Natural killer cell (primary cell): ENCODE measurements at regions not wholly inside any gene's neighbourhood (a gene's known extent, or its start where the extent isn't known, plus 50 kb on each side); places are given as distances from the start of the nearest gene placed in this dataset.

Experiments used
- ATAC-seq, 3 donors: fragments of 150-1000 bp in 2 of 3; fragments of 200-7000 bp in 1 of 3; cut with Tn5 transposase; 1 replicate in 1 of 3; 2 replicates in 2 of 3; pipeline ENCODE4 v1.10.0; 2021; ENCODE audit warnings: mild to moderate bottlenecking in 2 of 3, moderate library complexity in 2 of 3
- DNase-seq, 2 donors: peaks; one replicate each; pipeline versions ENCODE4 v3.0.0 to v3.0.0-alpha.2; 2013 to 2021; ENCODE audit warnings: mixed read lengths in 1 of 2
- H3K27ac ChIP-seq: one replicate; pipeline ENCODE4 v1.5.1; 2013; ENCODE audit warnings: mild to moderate bottlenecking, low read length
- H3K27me3 ChIP-seq: one replicate; pipeline ENCODE4 v1.6.1; 2013; ENCODE audit warnings: low read length; ENCODE audit not compliant: control insufficient read depth, insufficient read depth
- H3K36me3 ChIP-seq: one replicate; pipeline ENCODE4 v1.6.1; 2013; ENCODE audit warnings: low read length; ENCODE audit not compliant: control insufficient read depth, insufficient read depth
- H3K4me1 ChIP-seq: one replicate; pipeline ENCODE4 v1.6.1; 2013; ENCODE audit warnings: low read length; ENCODE audit not compliant: control insufficient read depth, insufficient read depth
- H3K4me3 ChIP-seq: one replicate; pipeline ENCODE4 v1.5.1; 2013; ENCODE audit warnings: low read length
- H3K9me3 ChIP-seq: one replicate; pipeline ENCODE4 v1.6.1; 2013; ENCODE audit warnings: low read length; ENCODE audit not compliant: control insufficient read depth, insufficient read depth
- H3K27ac Mint-ChIP-seq, 2 donors: one replicate each; pipeline ENCODE4 v1.8.0; 2022; ENCODE audit warnings: mild to moderate bottlenecking in 2 of 2, mixed read lengths in 2 of 2, moderate library complexity in 1 of 2
- H3K27me3 Mint-ChIP-seq, 2 donors: one replicate each; pipeline ENCODE4 v1.8.0; 2022; ENCODE audit warnings: low read depth in 2 of 2, mixed read lengths in 2 of 2
- H3K36me3 Mint-ChIP-seq: one replicate; pipeline ENCODE4 v1.8.0; 2022; ENCODE audit warnings: mixed read lengths
- H3K4me1 Mint-ChIP-seq, 2 donors: one replicate each; pipeline ENCODE4 v1.8.0; 2022; ENCODE audit warnings: mixed read lengths in 2 of 2
- H3K4me3 Mint-ChIP-seq: one replicate; pipeline ENCODE4 v1.8.0; 2022; ENCODE audit warnings: mild to moderate bottlenecking, moderate library complexity, mixed read lengths
- H3K9me3 Mint-ChIP-seq, 2 donors: one replicate each; pipeline ENCODE4 v1.8.0; 2022; ENCODE audit warnings: mixed read lengths in 2 of 2
- WGBS: methylation state at CpG from one replicate; pipeline ENCODE4 v1.1.7; 2013; ENCODE audit warnings: missing lambda C conversion rate; ENCODE audit not compliant: insufficient coverage; 5-methylcytosine and 5-hydroxymethylcytosine counted together
- intact Hi-C: fragments of 100-400 bp; cut with micrococcal nuclease; formaldehyde crosslinking; loops from one replicate; pipeline ENCODE4 v1.14.2; 2022
- TF ChIP-seq, protein P1 (sequence below): fragments of 200-600 bp; IDR thresholded peaks from one replicate; pipeline ENCODE4 v1.8.0; 2022; ENCODE audit warnings: antibody characterized with exemption

DNA sequence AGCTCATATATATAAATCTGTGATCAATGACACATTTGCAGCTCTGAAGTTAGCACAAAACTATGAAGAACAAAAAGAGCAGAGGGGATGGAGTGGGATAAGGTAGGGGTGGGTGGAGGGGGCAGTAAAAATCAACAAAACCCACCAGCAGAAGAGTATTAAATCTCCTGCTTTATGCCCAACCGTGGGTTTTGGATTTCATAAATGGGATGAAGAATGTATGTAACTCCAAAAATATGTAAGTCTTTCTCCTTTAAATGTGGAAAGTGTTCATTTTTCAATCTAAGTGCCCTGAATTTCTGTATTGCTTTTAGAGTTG lies 480.3 kb upstream of the MARCKS start:
- intact Hi-C loops: no loop called here
- no peaks in the 10 kb centered on the region for H3K27me3 ChIP-seq
- no peaks in the 10 kb centered on the region for H3K36me3 ChIP-seq
- no peaks in the 10 kb centered on the region for H3K4me1 ChIP-seq
- H3K27ac Mint-ChIP-seq: no peak overlapping the region
- H3K4me3 Mint-ChIP-seq: no peak overlapping the region
- ATAC-seq: no peak
- no peaks in the 10 kb centered on the region for H3K9me3 ChIP-seq
- TF ChIP-seq, protein P1, sequence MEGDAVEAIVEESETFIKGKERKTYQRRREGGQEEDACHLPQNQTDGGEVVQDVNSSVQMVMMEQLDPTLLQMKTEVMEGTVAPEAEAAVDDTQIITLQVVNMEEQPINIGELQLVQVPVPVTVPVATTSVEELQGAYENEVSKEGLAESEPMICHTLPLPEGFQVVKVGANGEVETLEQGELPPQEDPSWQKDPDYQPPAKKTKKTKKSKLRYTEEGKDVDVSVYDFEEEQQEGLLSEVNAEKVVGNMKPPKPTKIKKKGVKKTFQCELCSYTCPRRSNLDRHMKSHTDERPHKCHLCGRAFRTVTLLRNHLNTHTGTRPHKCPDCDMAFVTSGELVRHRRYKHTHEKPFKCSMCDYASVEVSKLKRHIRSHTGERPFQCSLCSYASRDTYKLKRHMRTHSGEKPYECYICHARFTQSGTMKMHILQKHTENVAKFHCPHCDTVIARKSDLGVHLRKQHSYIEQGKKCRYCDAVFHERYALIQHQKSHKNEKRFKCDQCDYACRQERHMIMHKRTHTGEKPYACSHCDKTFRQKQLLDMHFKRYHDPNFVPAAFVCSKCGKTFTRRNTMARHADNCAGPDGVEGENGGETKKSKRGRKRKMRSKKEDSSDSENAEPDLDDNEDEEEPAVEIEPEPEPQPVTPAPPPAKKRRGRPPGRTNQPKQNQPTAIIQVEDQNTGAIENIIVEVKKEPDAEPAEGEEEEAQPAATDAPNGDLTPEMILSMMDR: no peak
- DNase-seq: no peak
- no peaks in the 10 kb centered on the region for H3K27me3 Mint-ChIP-seq
- no CpG with 5 or more reads among the region's 1 CpG for WGBS
- no peaks in the 10 kb centered on the region for H3K36me3 Mint-ChIP-seq
- no peak overlapping the region for H3K4me3 ChIP-seq
- no peaks in the 10 kb centered on the region for H3K4me1 Mint-ChIP-seq
- H3K9me3 Mint-ChIP-seq: no peaks in the 10 kb centered on the region
- no peak overlapping the region for H3K27ac ChIP-seq

DNA sequence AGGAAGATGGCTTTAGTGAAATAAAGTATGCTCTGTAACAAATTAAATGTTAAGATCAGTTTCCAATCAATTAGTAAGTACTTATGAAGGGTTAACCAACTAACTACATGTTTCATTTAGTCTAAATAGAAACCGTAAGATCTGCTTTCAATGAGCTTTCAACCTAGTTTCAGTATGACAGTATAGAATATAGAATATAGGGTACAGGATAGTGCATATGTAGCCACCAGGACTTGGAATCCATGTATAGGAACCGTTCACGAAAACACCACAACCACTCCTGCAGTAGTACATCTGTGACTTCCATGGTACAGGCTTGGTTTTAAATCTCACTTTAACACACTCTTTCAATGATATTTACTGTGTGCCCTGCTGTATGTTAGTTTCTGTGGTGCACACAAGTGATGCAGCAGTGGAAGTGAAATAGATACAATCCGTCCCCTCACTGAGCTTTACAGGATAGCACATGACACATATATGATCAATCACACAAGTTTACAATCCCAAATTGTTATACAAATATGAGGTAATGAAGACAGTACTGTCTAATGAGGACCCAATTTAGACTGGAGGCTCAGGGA lies 479.7 kb upstream of the MARCKS start:
- H3K9me3 Mint-ChIP-seq: no peaks in the 10 kb centered on the region
- no peaks in the 10 kb centered on the region for H3K36me3 Mint-ChIP-seq
- H3K4me3 Mint-ChIP-seq: no peak overlapping the region
- 79% methylated on average over 2 of the region's 4 CpGs for WGBS
- H3K4me3 ChIP-seq: no peak overlapping the region
- H3K27me3 ChIP-seq: no peaks in the 10 kb centered on the region
- intact Hi-C loops: no loop called here
- H3K4me1 ChIP-seq: no peaks in the 10 kb centered on the region
- DNase-seq (no peak), ATAC-seq (no peak)
- no peaks in the 10 kb centered on the region for H3K9me3 ChIP-seq
- H3K27me3 Mint-ChIP-seq: no peaks in the 10 kb centered on the region
- TF ChIP-seq, protein P1: no peak
- H3K36me3 ChIP-seq: no peaks in the 10 kb centered on the region
- H3K27ac ChIP-seq: no peak overlapping the region
- no peaks in the 10 kb centered on the region for H3K4me1 Mint-ChIP-seq
- H3K27ac Mint-ChIP-seq: no peak overlapping the region

DNA sequence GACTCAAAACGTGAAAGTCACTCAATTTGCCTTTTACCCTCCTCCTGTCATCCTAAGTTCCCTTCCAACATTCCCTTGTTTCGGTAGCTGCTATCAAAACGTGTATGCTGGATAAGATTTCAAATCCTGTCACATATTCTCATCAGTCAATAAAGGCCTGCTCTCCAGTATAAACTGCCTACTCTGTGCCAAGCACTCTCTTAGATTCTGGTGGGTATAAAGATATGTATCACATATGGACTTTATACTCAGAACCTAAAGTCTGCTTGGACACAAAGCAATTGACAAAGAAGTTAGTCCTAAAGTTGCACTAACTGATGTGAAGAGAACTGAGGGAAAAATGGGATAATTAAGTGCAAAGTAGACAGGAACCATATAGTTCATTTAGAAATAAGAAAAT lies 476.6 kb upstream of the MARCKS start:
- Histone ChIP-seq H3K4me3 (no peak overlapping the region), H3K4me1 (no peaks in the 10 kb centered on the region), H3K27me3 (no peaks in the 10 kb centered on the region), H3K36me3 (no peaks in the 10 kb centered on the region), H3K27ac (no peak overlapping the region), H3K9me3 (no peaks in the 10 kb centered on the region)
- H3K27me3 Mint-ChIP-seq: no peaks in the 10 kb centered on the region
- intact Hi-C loops: no loop called here
- TF ChIP-seq, protein P1: no peak
- WGBS: 82% methylated on average over 3 of the region's 3 CpGs
- ATAC-seq (no peak), DNase-seq (no peak)
- no peak overlapping the region for H3K27ac Mint-ChIP-seq
- no peaks in the 10 kb centered on the region for H3K9me3 Mint-ChIP-seq
- no peak overlapping the region for H3K4me3 Mint-ChIP-seq
- no peaks in the 10 kb centered on the region for H3K4me1 Mint-ChIP-seq
- H3K36me3 Mint-ChIP-seq: no peaks in the 10 kb centered on the region

DNA sequence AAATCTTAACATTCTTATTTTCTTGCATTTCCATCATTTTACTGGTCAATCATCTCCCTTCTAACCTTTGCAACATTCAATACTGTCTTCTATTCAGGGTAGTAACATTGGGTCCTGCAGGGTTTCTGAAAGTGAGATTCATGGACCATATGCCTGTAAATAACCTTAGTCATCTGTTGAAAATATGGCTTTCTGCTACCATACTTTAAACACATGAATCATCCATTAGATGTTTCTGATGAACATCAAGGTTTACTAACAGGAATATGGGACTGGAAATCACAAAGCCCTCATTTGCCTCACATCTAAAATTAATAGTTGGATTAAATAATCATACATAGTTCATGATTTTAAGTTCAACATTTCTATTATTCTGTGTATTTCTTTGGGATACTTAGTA lies 475.9 kb upstream of the MARCKS start:
- ATAC-seq (no peak), DNase-seq (no peak)
- H3K4me3 Mint-ChIP-seq: no peak overlapping the region
- no peaks in the 10 kb centered on the region for H3K9me3 Mint-ChIP-seq
- no peaks in the 10 kb centered on the region for H3K36me3 ChIP-seq
- no peak overlapping the region for H3K27ac ChIP-seq
- H3K36me3 Mint-ChIP-seq: no peaks in the 10 kb centered on the region
- H3K4me3 ChIP-seq: no peak overlapping the region
- no peak overlapping the region for H3K27ac Mint-ChIP-seq
- intact Hi-C loops: no loop called here
- H3K9me3 ChIP-seq: no peaks in the 10 kb centered on the region
- TF ChIP-seq, protein P1: no peak
- no peaks in the 10 kb centered on the region for H3K4me1 ChIP-seq
- no peaks in the 10 kb centered on the region for H3K4me1 Mint-ChIP-seq
- no peaks in the 10 kb centered on the region for H3K27me3 Mint-ChIP-seq
- H3K27me3 ChIP-seq: no peaks in the 10 kb centered on the region
